ENCODE measurements at regions not wholly inside any gene's neighbourhood (a gene's known extent, or its start where the extent isn't known, plus 50 kb on each side); places are given as distances from the start of the nearest gene placed in this dataset.

- TF ChIP-seq CTCF (IDR thresholded peaks at IDR 0.05) (no peak), POLR2A (IDR thresholded peaks at IDR 0.05) (no peak)
- no peaks in the 10 kb centered on the region for H3K4me1 ChIP-seq
- WGBS, 2 donors = 17 to 25% methylated on average over 3 of the region's 3 CpGs
- no peaks in the 10 kb centered on the region for H3K36me3 ChIP-seq (replicated peaks in 1 of 2; ENCODE audit: insufficient read depth in 1 of 2, low read depth in 2 of 2)
- DNase-seq = no peak
- H3K27ac ChIP-seq = no peak overlapping the region
- no peak for ATAC-seq
- no peak overlapping the region for H3K4me3 ChIP-seq
- H3K27me3 ChIP-seq = no peaks in the 10 kb centered on the region
- intact Hi-C loops (cut with DNase I) = no loop called here
- no peaks in the 10 kb centered on the region for H3K9me3 ChIP-seq
Measured at GRCh38 chr5:17690473-17690872, 56.2 kb downstream of the TAF11L14 start.

- no peaks in the 10 kb centered on the region for H3K36me3 ChIP-seq (replicated peaks in 1 of 2; ENCODE audit: insufficient read depth in 1 of 2, low read depth in 2 of 2)
- WGBS, 2 donors = 38 to 54% methylated on average over 1 of the region's 1 CpG
- ATAC-seq (no peak), DNase-seq (no peak)
- intact Hi-C loops (cut with DNase I) = no loop called here
- H3K4me1 ChIP-seq = no peaks in the 10 kb centered on the region
- H3K27ac ChIP-seq = no peak overlapping the region
- TF ChIP-seq POLR2A (IDR thresholded peaks at IDR 0.05) (no peak), CTCF (IDR thresholded peaks at IDR 0.05) (no peak)
- H3K4me3 ChIP-seq = no peak overlapping the region
- H3K27me3 ChIP-seq = no peaks in the 10 kb centered on the region
- H3K9me3 ChIP-seq = no peaks in the 10 kb centered on the region
Measured at GRCh38 chr5:17691762-17692161, 57.5 kb downstream of the TAF11L14 start.

- Histone ChIP-seq H3K36me3 (replicated peaks in 1 of 2; ENCODE audit: insufficient read depth in 1 of 2, low read depth in 2 of 2) (no peaks in the 10 kb centered on the region), H3K4me3 (no peak overlapping the region), H3K27ac (no peak overlapping the region), H3K9me3 (no peaks in the 10 kb centered on the region), H3K4me1 (no peaks in the 10 kb centered on the region), H3K27me3 (no peaks in the 10 kb centered on the region)
- ATAC-seq (no peak), DNase-seq (no peak)
- intact Hi-C loops (cut with DNase I) = no loop called here
- TF ChIP-seq CTCF (IDR thresholded peaks at IDR 0.05) (no peak), POLR2A (IDR thresholded peaks at IDR 0.05) (no peak)
Measured at GRCh38 chr5:17694371-17694770, 60.1 kb downstream of the TAF11L14 start.

GRCh38 chr5:17694914-17695313 is 60.7 kb downstream of the TAF11L14 start:
- H3K4me1 ChIP-seq = no peaks in the 10 kb centered on the region
- no peaks in the 10 kb centered on the region for H3K9me3 ChIP-seq
- WGBS, 2 donors = 53 to 59% methylated on average over 2 of the region's 2 CpGs
- H3K27ac ChIP-seq = no peak overlapping the region
- no peaks in the 10 kb centered on the region for H3K36me3 ChIP-seq (replicated peaks in 1 of 2; ENCODE audit: insufficient read depth in 1 of 2, low read depth in 2 of 2)
- intact Hi-C loops (cut with DNase I) = no loop called here
- no peak for DNase-seq
- TF ChIP-seq POLR2A (IDR thresholded peaks at IDR 0.05) (no peak), CTCF (IDR thresholded peaks at IDR 0.05) (no peak)
- no peak for ATAC-seq
- no peaks in the 10 kb centered on the region for H3K27me3 ChIP-seq
- no peak overlapping the region for H3K4me3 ChIP-seq

- TF ChIP-seq POLR2A (IDR thresholded peaks at IDR 0.05) (no peak), CTCF (IDR thresholded peaks at IDR 0.05) (no peak)
- H3K4me1 ChIP-seq = no peaks in the 10 kb centered on the region
- H3K27ac ChIP-seq = no peak overlapping the region
- intact Hi-C loops (cut with DNase I) = no loop called here
- WGBS, 2 donors = 44 to 57% methylated on average over 1 of the region's 1 CpG
- no peaks in the 10 kb centered on the region for H3K36me3 ChIP-seq (replicated peaks in 1 of 2; ENCODE audit: insufficient read depth in 1 of 2, low read depth in 2 of 2)
- no peaks in the 10 kb centered on the region for H3K9me3 ChIP-seq
- ATAC-seq = no peak
- no peak overlapping the region for H3K4me3 ChIP-seq
- no peak for DNase-seq
- no peaks in the 10 kb centered on the region for H3K27me3 ChIP-seq
Measured at GRCh38 chr5:17696627-17697026, 62.4 kb downstream of the TAF11L14 start.

All from body of pancreas (tissue), 4 donors.